Stomach (tissue), 8 donors: ENCODE measurements at regions not wholly inside any gene's neighbourhood (a gene's known extent, or its start where the extent isn't known, plus 50 kb on each side); places are given as distances from the start of the nearest gene placed in this dataset.
"Not testable (repeated sequence)": the region's sequence is repeated elsewhere in the genome, so short reads cannot be mapped to it uniquely, and the experiment has no call there.

Experiments
- DNase-seq, 2 donors: peaks; one replicate each; pipeline versions ENCODE4 v3.0.0 to v3.0.0-alpha.2; 2013 to 2019
- H3K27ac ChIP-seq, 5 donors: fragments of 200-600 bp in 4 of 5; sonication (generic) in 4 of 5; one replicate each; pipeline ENCODE4 v1.5.1; 2013 to 2019; ENCODE audit warnings: mild to moderate bottlenecking in 1 of 5, moderate library complexity in 1 of 5
- H3K27me3 ChIP-seq, 3 donors: fragments of 200-600 bp; sonication (generic); one replicate each; pipeline ENCODE4 v1.5.1; 2017 to 2019; ENCODE audit warnings: mixed run types in 1 of 3
- H3K36me3 ChIP-seq, 4 donors: fragments of 200-600 bp; sonication (generic); 1 replicate in 3 of 4; 2 replicates in 1 of 4; pipeline ENCODE4 v1.5.1; 2016 to 2019
- H3K4me1 ChIP-seq, 4 donors: fragments of 200-600 bp; sonication (generic); one replicate each; pipeline ENCODE4 v1.5.1; 2016 to 2019
- H3K4me3 ChIP-seq, 4 donors: fragments of 200-600 bp; sonication (generic) in 3 of 4; one replicate each; pipeline ENCODE4 v1.5.1; 2016 to 2019; ENCODE audit warnings: mild to moderate bottlenecking in 1 of 4
- H3K9me3 ChIP-seq, 4 donors: fragments of 200-600 bp; sonication (generic); one replicate each; pipeline ENCODE4 v1.5.1; 2016 to 2019
- EP300 ChIP-seq: sonication (generic); formaldehyde crosslinking; IDR thresholded peaks from one replicate; pipeline ENCODE4 v1.6.1; 2017; ENCODE audit warnings: antibody characterized with exemption
- POLR2A ChIP-seq, 4 donors: fragments of 450-650 bp; IDR thresholded peaks; one replicate each; pipeline ENCODE4 v1.6.1; 2016; ENCODE audit warnings: antibody characterized with exemption in 4 of 4, control low read depth in 2 of 4, mild to moderate bottlenecking in 1 of 4, moderate library complexity in 1 of 4
- POLR2AphosphoS5 ChIP-seq, 3 donors: sonication (generic); formaldehyde crosslinking; IDR thresholded peaks; one replicate each; pipeline ENCODE4 v1.6.1; 2016; ENCODE audit warnings: antibody characterized with exemption in 3 of 3
- WGBS, 5 donors: extraction: QIAGEN DNeasy Blood & Tissue Kit in 3 of 5; methylation state at CpG; one replicate each; pipeline versions ENCODE4 v1.1.5 to v1.1.7; 2013 to 2018; 5-methylcytosine and 5-hydroxymethylcytosine counted together
- intact Hi-C: fragments of 100-400 bp; cut with DNase I; formaldehyde crosslinking; loops from one replicate; pipeline ENCODE4 v1.15.1; 2023; ENCODE audit warnings: low total_unique reads
- TF ChIP-seq, protein P1 (sequence below), 7 experiments: fragments of 450-650 bp in 4 of 7; fragments of 200-600 bp in 3 of 7; sonication (generic) in 3 of 7; IDR thresholded peaks; one replicate each; pipeline ENCODE4 v1.5.1; 2016 to 2019; ENCODE audit warnings: antibody characterized with exemption in 7 of 7, control low read depth in 2 of 7, mild to moderate bottlenecking in 1 of 7
- donor health status: healthy with polysubstance abuse.
- donor health status: Bipolar disorder and iron deficiency.
- donor health status: healthy.

DNA sequence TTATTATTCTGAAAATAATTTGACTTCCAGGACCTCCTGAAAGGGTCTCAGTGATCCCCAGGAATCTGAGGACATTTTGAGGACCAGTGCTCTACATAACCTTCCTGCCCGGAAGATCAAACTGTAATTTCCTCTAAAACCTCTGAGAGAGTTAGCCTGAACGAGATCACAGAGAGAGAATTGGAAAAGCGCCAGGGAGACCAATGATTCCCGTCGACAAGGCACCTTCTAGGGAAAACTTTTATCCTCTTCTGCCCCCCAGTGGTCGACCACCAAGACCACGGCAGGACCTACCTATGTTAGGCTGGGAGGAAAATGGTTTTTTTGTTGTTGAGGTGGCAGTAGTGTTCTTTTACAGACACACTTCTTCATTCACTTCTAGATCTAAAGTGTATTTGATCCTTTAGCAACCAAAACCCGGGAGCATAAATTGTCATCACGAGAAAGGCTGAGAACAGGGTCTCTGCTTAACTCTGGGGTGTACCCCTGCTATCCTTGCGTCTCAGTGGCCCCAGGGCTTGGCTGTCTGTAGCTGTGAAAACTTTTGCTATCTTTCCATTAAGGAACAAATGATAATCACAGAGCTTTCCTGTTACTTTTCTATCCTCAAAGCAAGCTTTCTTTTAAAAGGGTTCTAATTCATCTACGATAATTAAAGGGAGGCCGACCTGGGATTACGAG, 62.9 kb upstream of the NID2 start:
- no peaks in the 10 kb centered on the region for H3K36me3 ChIP-seq
- 29 to 31% (median 30%) methylated on average over 13 of the region's 13 CpGs for WGBS, 5 donors
- H3K27me3 ChIP-seq = no peaks in the 10 kb centered on the region
- TF ChIP-seq, protein P1, sequence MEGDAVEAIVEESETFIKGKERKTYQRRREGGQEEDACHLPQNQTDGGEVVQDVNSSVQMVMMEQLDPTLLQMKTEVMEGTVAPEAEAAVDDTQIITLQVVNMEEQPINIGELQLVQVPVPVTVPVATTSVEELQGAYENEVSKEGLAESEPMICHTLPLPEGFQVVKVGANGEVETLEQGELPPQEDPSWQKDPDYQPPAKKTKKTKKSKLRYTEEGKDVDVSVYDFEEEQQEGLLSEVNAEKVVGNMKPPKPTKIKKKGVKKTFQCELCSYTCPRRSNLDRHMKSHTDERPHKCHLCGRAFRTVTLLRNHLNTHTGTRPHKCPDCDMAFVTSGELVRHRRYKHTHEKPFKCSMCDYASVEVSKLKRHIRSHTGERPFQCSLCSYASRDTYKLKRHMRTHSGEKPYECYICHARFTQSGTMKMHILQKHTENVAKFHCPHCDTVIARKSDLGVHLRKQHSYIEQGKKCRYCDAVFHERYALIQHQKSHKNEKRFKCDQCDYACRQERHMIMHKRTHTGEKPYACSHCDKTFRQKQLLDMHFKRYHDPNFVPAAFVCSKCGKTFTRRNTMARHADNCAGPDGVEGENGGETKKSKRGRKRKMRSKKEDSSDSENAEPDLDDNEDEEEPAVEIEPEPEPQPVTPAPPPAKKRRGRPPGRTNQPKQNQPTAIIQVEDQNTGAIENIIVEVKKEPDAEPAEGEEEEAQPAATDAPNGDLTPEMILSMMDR (IDR thresholded peaks at IDR 0.05) = peak in 4 of 7 experiments; percentile 24 to 53 (median 41)
- TF ChIP-seq EP300 (no peak), POLR2AphosphoS5 (IDR thresholded peaks at IDR 0.05) (peak in 1 of 3 donors; percentile 70), POLR2A (IDR thresholded peaks at IDR 0.05) (no peak)
- peaks cover 0 to 17% (median 7%) of the 10 kb centered on the region in 4 donors for H3K4me1 ChIP-seq
- intact Hi-C loops = no loop called here
- H3K27ac ChIP-seq = peak overlapping the region in 1 of 5 donors; percentile 3
- peaks cover 0 to 22% (median 9%) of the 10 kb centered on the region in 4 donors for H3K9me3 ChIP-seq
- no peak overlapping the region for H3K4me3 ChIP-seq
- DNase-seq = peak; percentile 49 to 96

DNA sequence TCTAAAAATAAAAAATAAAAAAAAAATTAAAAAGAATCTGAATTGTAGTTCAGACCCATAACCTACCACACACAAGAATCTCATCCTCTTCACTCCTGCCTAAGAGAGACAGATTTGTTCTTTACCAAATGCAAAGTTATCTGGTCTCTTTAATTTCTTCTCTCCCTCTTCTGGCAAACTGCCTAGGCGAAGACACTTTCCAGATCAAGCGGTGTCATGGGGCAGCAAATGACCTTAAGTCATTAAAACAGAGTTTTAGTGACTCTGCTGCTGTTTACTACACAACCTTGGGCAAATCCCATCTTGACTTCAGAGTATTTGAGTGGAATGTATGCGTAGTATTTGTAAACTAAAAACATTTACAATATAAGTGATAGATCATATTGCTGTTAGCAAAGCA, 60.9 kb upstream of the NID2 start:
- Histone ChIP-seq H3K36me3 (no peaks in the 10 kb centered on the region), H3K27me3 (no peaks in the 10 kb centered on the region), H3K4me1 (peaks cover 0 to 22% (median 9%) of the 10 kb centered on the region in 4 donors), H3K9me3 (peaks cover 0 to 6% (median 5%) of the 10 kb centered on the region in 4 donors), H3K4me3 (no peak overlapping the region), H3K27ac (no peak overlapping the region)
- TF ChIP-seq, protein P1 (IDR thresholded peaks at IDR 0.05) = no peak
- no peak for TF ChIP-seq POLR2A (IDR thresholded peaks at IDR 0.05)
- no peak for TF ChIP-seq POLR2AphosphoS5 (IDR thresholded peaks at IDR 0.05)
- TF ChIP-seq EP300 = no peak
- WGBS, 5 donors = 58 to 81% (median 67%) methylated on average over 3 of the region's 3 CpGs
- DNase-seq = peak in 1 of 2 donors; percentile 31
- intact Hi-C loops = no loop called here

DNA sequence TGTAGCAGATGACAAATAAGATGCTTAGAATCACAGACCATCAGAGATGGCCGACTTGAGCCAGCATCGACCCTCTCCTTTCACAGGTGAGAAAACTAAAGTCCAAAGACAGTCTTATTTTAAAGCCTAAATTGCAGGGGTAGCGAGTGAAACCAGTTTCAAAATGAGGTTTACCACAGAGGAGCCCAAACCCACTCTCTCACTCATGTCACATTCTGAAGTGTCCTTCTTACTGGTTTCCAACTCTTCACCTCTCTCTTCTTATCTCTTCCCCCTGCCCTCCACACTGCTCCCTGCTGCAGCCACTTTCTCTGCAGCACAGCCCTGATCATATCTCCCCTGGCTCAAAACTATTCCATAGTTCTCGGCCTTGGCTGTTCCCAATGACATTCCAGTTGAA, 57.0 kb upstream of the NID2 start:
- Histone ChIP-seq H3K27ac (peak overlapping the region in 3 of 5 donors; percentile 32 to 75 (median 39)), H3K9me3 (no peaks in the 10 kb centered on the region), H3K4me1 (peaks cover 0 to 13% (median 2%) of the 10 kb centered on the region in 4 donors), H3K36me3 (no peaks in the 10 kb centered on the region), H3K27me3 (no peaks in the 10 kb centered on the region), H3K4me3 (no peak overlapping the region)
- DNase-seq = no peak
- intact Hi-C loops = no loop called here
- WGBS, 5 donors = 78 to 85% (median 80%) methylated on average over 4 of the region's 4 CpGs
- TF ChIP-seq EP300 = no peak
- TF ChIP-seq, protein P1 (IDR thresholded peaks at IDR 0.05) = no peak

DNA sequence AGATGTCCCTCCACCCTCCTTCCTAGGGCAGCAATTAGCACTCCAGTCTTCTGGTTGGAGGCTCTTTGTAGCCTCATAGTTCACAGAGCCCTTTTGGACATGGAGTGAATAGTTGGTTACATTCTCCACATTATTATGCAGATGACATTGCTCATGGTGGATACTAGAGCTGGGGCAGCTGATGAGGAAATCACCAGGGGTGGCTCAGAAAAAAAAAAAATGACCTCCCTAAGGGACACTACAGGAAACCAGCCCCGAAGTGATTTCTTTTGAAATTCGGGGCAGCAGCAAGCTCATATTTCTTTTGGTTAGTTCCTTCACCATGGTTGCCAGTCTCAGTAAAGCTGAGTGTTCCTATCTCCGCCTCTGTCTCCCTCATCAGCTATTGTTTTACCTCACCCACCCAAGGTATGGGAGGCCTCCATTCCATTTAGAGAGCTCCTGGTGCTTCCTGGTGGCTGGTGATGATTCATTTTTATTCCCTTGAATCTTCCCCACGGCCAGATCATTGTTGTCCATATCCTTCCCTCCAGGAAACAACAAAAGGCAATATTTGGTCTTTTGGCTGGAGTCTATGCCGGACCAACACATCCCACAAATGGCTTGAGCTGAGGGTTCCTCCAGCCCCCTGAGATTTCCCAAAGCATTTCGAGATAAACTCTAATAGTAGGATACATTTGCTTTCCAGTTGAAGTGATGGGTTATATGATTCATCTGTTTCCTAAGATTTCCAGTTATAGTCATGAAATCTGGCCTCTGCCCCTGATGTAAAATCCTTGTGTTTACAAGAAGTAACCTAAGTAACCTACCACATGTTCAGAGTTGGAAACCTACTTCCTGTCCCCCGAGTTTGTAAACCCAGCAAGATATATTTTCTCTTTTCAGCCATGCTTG, 56.2 kb upstream of the NID2 start:
- no peaks in the 10 kb centered on the region for H3K27me3 ChIP-seq
- intact Hi-C loops = no loop called here
- DNase-seq = peak in 1 of 2 donors; percentile 41

DNA sequence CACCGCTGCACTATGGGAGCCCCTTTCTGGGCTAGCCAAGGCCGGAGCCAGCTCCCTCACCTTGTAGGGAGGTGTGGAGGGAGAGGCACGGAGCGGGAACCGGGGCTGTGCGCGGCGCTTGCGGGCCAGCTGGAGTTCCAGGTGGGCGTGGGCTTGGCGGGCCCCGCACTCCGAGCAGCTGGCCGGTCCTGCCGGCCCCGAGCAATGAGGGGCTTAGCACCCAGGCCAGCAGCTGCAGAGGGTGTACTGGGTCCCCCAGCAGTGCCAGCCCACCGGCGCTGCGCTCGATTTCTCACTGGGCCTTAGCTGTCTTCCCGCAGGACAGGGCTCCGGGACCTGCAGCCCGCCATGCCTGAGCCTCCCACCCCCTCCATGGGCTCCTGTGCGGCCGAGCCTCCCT, 53.3 kb upstream of the NID2 start:
- H3K4me3 ChIP-seq, H3K4me1 ChIP-seq, intact Hi-C loops, H3K9me3 ChIP-seq, H3K36me3 ChIP-seq, DNase-seq, H3K27ac ChIP-seq, H3K27me3 ChIP-seq: not testable (repeated sequence)
- WGBS, 5 donors = 91 to 96% (median 94%) methylated on average over 7 to 25 of the region's 25 CpGs

More for the DNA sequence above, 56.2 kb upstream of the NID2 start:
- H3K36me3 ChIP-seq = no peaks in the 10 kb centered on the region
- H3K4me1 ChIP-seq = peaks cover 0 to 13% (median 2%) of the 10 kb centered on the region in 4 donors
- no peaks in the 10 kb centered on the region for H3K9me3 ChIP-seq
- 44 to 59% (median 57%) methylated on average over 7 of the region's 7 CpGs for WGBS, 5 donors
- no peak for TF ChIP-seq EP300
- no peak for TF ChIP-seq POLR2AphosphoS5 (IDR thresholded peaks at IDR 0.05)
- TF ChIP-seq, protein P1 (IDR thresholded peaks at IDR 0.05) = no peak
- no peak for TF ChIP-seq POLR2A (IDR thresholded peaks at IDR 0.05)
- H3K27ac ChIP-seq = peak overlapping the region in 4 of 5 donors; percentile 32 to 75 (median 64)
- no peak overlapping the region for H3K4me3 ChIP-seq
